GM21786 (cell line): ENCODE measurements at regions not wholly inside any gene's neighbourhood (a gene's known extent, or its start where the extent isn't known, plus 50 kb on each side); places are given as distances from the start of the nearest gene placed in this dataset.
"Not testable (repeated sequence)": the region's sequence is repeated elsewhere in the genome, so short reads cannot be mapped to it uniquely, and the experiment has no call there.

Experiments
- ATAC-seq: cut with Tn5 transposase; IDR thresholded peaks from one replicate; pipeline ENCODE4 v1.9.1; 2021; ENCODE audit not compliant: unreplicated experiment

DNA sequence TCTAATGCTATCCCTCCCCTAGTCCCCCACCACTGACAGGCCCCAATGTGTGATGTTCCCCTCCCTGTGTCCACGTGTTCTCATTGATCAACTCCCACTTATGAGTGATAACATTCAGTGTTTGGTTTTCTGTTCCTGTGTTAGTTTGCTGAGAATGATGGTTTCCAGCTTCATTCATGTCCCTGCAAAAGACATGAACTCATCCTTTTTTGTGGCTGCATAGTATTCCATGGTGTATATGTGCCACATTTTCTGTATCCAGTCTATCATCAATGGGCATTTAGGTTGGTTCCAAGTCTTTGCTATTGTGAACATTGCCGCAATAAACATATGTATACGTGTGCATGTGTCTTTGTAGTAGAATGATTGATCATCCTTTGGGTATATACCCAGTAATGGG lies 153.1 kb downstream of the OR13H1 start:
- not testable (repeated sequence) for ATAC-seq

DNA sequence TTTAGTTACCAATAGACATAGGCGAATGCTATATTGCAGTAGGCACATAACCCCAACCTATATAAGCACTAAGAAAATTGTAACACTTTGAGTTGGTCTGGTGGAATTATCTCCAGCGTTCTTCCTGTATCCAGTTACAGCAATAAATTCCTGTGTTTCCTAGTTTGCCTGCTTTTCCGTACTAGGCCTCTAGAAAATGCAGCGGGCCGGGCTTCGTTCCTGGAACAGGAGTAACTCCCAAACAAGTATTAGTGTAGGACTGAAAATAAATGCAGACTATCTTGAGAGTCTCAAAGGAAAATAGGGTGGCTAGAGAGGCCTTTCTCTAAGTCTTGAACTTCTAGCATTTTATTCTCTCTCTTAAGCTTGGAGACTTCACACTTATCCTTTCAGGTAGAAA lies 159.8 kb downstream of the OR13H1 start:
- no peak for ATAC-seq

DNA sequence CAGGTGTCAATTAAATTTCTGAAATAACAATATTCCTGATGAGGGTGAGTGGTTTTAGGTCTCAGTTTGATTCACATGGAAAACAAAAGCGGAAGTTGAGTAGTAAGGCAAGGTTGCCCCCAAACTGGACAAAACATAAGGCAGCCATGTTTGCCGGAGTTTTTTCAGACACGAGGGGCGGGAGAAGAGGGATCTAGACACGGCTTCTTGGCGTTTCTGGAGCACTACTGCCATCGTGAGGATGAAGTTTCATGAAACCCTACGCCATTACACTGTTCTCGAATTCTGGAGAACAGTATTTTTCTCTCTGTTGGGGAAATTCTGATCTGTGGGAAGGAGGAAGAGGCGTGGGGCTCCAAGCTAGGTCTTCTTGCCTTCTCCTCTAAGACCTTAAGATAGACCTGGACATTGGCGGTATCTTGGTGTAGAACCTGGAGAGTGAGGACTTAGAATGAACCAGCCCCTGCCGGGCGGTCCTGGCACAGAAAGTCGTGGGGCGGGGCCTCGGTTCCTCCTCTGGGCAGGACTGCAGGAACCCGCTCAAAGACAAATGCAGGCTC lies 160.3 kb downstream of the OR13H1 start:
- ATAC-seq = peak; percentile 57

DNA sequence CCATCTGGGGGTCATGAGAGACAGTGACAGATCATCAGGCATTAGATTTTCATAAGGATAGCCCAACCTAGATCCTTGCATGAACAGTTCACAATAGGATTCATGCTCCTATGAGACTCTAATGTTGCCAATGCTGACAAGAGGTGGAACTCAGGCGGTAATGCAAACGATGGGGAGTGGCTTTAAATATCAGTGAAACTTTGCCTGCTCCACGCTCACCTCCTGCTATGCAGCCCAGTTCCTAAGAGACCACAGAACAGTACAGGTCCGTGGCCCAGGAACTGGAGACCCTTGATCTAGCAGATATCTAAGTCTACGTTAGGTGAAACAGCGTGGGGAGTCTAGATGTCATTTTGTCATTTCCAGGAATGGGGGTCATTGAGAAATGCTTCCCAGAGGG lies 165.7 kb downstream of the OR13H1 start:
- ATAC-seq = no peak

DNA sequence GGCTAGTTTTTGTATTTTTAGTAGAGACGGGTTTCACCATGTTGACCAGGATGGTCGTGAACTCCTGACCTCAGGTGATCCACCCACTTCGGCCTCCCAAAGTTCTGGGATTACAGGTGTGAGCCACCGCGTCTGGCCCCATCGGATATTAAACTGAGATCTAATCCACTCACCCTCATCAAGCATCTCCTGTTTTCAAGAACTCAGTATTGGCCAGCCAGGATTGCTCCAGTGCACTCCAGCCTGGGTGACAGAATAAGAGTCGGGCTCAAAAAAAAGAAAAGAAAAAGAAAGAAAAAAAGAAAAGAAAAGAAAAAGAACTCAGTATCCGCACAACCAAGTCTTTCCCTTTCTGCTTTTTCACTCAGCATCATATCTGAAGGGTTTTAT lies 167.6 kb downstream of the OR13H1 start:
- no peak for ATAC-seq

DNA sequence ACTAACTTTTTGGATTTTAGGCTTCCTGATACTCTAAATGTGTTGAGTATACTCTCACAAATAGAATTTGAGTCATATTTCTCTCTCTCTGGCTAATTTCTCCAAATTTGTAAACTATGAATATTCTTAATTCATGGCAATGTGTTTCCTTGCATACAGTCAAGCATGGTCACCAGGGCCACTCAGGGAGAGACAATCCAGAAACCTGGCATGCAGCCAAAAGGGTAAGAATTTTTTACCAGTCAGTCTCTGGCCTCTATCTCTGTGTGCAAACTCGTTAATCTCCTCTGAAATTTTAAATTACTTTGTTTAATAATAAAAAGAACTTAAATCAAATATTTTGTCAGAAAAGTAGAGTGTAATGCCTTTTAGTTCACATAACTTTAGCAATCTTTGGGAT lies 179.8 kb downstream of the OR13H1 start:
- no peak for ATAC-seq

DNA sequence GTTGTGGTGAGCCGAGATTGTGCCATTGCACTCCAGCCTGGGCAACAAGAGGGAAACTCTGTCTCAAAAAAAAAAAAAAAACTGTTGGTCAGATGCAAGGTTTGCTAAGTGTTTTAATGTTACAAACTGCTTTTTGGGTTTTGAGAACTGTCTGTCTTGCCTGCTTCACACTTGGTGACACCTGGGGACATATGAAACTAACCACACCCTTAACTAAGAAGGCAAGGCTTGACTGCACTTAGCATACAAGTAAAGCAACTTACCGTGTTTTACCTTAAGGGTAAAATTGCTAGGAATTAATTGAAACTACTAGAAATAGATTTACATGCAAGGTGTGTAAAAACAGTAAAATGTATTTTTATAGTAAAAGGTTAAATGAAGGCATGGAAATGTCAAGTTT lies 180.4 kb downstream of the OR13H1 start:
- ATAC-seq = no peak

DNA sequence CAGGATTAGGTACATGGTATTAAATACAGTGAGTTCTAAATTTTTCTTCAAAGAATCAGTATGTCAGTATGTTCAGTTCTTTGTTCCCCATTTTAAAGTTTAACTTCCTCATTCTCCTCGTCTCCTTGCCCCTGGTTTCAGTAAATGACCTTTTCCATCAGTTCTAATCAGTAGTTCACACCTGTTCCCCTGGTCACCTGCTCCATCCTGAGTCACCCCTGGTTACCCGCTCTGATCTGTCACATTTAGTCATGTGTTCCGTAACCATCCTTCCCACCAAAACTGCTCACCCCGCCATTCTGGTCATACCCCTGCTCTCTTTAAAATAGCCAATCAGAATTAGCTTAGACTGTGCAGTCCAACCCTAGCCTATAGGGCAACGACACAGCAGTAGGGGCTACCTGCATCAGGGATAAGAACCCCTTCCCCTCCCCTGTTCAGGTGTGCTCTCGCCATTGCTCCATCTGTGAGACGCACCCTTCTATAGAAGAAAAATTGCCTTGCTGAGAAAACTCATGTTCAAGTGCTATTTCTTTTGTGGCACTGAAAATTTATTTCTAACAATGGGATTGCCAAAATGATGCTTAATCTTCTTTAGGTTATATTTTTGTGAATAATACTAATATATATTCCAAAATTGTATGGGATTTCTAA lies 181.3 kb downstream of the OR13H1 start:
- ATAC-seq = no peak

DNA sequence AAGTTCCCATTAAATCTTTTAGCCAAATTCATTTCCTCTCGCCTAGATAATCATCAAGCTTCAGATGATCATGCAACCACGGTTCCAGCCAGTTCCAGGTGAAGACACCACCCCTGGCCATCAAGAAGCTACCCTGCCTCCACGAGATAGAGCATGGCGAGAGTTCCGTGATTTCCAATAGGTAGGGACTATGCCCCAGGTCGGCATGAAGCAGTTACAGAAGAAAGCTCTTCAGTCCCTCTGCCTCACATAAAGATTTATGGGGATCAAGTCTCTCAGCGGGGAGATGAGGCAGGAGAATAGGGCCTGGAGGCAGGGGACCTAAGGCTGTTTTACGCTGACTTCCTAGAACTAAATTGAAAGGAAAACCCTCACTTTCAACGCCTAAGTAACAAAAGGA lies 183.9 kb downstream of the OR13H1 start:
- no peak for ATAC-seq

DNA sequence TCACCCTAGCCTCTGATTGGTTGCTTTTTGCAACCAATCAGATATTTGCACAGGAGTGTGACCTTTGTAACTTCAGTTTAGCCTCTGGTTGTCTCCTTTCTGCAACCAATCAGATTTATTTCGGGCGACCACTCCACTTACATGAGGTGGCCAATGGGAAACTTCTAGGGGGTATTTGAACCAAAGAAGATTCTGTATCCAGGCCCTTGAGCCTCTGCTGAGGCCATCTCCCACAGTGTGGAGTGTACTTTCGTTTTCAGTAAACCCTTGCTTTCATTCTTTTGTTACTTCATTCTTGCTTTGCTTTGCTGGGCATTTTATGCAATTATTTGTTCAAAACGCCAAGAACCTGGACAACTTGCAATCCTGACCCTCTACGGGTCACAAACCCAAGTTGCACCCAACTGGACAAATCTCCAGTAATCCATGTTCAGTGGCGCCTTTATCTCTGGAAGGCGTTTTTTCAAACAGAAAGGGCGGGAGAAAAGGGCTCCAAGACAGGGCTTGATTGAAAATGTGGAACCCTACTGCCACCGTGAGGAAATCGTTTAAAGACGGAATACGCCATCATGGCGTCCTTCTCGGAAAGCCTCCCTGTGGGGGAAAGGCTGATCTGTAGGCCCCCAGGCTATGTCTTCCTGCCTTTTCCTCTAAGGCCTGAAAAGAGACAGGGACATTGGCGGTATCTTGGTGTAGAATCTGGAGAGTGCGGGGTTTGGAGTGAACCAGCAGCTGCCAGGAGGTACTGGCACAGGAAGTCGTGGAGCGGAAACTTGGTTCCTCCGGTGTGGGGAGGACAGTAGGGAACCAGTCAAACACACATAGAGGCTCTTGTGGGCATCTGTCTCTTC lies 184.6 kb downstream of the OR13H1 start:
- peak; percentile 67 for ATAC-seq

DNA sequence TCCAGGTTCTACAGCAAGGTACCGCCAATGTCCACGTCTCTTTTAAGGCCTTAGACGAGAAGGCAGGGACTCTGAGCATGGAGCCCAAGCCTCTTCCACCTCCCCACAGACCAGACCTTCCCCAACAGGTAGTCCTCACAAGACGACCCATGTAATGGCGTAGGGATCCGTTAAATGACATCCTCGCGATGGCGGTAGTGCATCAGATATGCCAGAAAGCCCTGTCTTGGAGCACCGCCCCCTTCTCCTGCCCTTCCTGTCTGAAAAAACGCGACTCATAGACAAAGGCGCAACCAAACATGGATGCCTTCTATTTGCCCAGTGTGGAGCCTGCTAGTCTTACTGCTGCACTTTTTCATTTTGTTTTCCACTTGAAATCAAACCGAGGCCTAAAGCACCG lies 185.4 kb downstream of the OR13H1 start:
- peak; percentile 60 for ATAC-seq

DNA sequence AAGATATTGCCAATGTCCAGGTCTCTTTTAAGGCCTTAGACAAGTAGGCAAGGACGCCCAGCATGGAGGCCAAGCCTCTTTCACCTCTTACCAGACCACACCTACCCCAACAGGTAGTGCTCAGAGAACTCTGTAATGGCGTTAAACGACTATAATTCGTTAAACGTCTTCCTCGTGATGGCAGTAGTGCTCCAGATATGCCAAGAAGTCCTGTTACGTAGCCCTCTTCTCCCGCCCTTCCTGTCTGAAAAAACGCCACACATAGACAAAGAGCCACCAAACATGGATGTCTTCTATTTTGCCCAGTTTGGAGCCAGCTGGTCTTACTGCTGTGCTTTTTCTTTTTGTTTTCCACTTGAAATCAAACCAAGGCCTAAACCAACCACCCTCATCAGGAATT lies 190.7 kb downstream of the OR13H1 start:
- ATAC-seq = peak; percentile 83

DNA sequence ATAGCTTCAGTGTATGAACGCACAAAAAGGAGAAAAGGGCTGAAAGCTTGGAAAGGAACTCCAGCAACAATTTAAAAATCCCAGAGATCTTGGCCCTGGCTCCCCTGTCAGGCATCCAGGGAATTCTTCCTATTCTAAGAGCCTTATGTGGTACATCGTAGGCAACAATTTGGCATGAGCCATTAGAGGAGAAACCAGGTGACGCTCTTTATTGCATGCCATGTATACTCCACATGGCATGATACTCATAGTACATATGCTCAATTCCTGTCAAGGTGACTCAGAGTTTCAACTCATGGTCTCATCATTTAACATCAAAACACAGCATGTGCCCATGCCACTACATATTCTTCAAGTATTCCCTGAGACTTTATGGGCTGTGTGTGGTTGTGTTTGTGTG lies 191.3 kb downstream of the OR13H1 start:
- no peak for ATAC-seq

DNA sequence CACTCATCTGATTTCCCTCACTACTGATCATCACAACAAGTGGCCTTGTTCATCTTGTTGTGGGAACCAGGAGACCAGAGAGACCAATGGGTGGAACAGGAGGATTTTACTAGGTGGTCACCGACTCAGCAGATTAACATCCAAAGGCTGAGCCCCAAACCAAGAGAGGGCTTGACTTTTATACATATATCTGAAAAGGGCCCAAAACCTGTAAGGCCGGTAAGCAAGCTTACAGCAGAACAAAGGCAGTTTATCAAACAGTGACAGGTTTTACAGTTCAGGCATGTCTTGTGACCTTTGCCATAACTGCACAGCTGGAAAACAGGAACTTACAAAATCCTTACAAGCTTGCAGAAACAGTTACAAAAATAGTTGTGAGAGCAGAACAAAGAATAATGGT lies 195.9 kb downstream of the OR13H1 start:
- no peak for ATAC-seq

DNA sequence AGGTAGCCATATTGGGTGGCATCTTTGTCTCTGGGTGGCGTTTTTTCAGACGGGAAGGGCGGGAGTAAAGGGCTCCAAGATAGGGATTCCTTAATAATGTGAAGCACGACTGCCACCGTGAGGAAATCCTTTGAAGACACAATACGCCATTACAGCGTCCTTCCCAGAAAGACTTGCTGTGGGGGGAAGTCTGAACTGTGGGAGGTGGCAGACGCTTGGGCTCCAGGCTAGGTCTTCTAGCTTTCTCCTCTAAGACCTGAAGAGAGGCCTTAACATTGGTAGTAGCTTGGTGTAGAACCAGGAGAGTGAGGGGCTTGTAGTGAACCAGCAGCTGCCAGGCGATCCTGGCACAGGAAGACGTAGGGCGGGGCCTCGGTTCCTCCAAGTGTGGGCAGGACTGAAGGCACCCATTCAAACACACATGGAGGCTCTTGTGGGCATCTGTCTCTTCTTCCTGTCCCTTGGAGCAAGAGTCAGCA lies 197.3 kb downstream of the OR13H1 start:
- ATAC-seq = peak; percentile 62

DNA sequence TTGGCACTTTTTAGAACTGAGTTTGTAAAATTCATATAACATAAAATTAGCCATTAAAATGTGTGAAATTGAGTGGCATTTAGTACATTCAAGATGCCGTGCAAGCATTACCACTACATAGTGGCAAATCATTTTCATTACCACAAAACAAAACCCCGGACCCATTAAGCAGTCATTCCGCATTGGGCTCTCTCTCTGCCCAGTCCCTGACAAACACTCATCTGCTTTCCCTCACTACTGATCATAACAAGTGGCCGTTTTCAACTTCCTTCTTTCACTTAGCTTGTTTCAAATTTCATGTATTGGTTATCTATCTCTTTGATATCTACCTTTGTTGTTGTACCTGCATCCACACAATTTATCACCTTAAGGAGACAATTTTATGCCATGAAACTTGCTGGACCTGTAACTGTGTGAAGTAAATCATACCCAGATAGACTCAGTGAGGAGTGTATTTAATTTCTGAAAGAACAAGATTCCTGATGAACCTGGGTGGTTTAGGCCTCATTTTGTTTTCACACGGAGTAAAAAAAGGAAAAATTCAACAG lies 202.1 kb downstream of the OR13H1 start:
- no peak for ATAC-seq

DNA sequence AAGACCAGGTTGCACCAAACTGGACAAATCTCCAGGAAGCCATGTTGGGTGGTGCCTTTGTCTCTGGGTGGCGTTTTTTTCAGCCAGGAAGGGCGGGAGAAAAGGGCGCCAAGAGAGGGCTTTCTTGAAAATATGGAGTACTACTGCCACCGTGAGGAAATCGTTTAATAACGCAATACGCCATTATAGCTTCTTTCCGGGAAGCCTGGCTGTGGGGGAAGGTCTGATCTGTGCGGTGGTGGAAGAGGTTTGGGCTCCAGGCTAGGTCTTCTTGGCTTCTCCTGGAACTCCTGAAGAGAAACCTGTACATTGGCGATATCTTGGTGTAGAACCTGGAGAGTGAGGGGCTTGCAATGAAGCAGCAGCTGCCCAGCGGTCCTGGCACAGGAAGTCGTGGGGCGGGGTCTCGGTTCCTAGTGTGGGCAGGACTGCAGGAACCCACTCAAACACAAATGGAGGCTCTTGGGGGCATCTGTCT lies 202.7 kb downstream of the OR13H1 start:
- peak; percentile 44 for ATAC-seq

DNA sequence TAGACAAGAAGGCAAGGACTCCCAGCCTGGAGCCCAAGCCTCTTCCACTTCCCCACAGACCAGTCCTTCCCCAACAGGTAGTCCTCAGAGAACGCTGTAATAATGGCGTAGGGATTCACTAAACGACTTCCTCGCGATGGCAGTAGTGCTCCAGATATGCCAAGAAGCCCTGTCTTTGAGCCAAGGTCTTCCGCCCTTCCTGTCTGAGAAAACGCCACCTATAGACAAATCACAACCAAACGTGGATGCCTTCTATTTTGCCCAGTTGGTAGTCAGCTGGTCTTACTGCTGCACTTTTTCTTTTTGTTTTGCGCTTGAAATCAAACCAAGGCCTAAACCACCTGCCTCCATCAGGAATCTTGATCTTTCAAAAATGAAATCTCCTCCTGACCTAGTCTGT lies 203.3 kb downstream of the OR13H1 start:
- peak; percentile 71 for ATAC-seq

DNA sequence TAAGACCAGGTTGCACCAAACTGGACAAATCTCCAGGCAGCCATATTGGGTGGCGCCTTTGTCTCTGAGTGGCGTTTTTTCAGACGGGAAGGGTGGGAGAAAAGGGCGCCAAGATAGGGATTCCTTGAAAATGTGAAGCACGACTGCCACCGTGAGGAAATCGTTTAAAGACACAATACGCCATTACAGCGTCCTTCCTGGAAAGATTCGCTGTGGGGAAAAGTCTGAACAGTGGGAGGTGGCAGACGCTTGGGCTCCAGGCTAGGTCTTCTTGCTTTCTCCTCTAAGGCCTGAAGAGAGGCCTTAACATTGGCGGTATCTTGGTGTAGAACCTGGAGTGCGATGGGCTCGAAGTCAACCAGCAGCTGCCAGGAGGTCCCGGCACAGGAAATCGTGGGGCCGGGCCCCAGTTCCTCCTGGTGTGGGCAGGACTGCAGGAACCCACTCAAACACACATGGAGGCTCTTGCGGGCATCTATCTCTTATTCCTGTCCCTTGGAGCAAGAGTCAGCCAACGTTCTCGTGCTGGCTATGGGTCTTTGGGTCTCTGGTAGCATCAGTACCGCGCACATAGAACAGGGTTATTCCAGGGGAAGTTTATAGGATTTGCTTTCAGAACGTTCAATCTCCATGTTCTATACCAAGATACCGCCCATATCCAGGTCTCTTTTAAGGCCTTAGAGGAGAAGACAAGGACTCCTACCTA lies 208.8 kb downstream of the OR13H1 start:
- peak; percentile 63 for ATAC-seq

DNA sequence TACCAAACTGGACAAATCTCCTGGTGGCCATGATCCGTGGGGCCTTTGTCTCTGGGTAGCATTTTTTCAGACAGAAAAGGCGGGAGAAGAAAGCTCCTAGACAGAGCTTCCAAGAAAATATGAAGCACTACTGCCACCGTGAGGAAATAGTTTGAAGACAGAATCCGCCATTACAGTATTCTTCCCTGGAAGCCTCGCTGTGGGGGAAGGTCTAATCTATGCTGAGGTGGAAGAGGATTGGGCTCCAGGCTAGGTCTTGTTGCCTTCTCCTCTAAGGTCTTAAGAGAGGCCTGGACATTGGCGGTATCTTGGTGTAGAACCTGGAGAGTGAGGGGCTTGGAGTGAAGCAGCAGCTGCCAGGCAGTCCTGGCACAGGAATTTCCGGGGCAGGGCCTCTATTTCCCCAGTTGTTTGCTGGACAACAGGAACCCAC lies 218.9 kb downstream of the OR13H1 start:
- peak; percentile 61 for ATAC-seq

DNA sequence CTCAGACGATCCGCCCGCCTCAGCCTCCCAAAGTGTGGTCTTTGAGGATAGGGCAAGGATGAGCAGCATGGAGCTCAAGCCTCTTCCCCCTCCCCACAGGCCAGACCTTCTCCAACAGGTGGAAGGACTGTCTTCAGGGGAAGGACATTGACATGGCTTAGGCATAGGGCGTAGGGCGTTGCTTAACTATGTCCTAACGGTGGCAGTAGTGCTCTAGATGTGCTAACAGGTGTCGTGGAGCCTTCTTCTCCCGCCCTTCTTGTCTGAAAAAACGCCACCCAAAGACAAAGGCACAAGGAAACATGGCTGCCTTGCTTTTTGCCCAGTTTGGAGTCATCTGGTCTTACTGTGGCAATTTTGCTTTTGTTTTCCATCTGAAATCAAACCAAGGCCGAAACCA lies 219.8 kb downstream of the OR13H1 start:
- peak; percentile 85 for ATAC-seq
